IMR-90 (cell line): ENCODE measurements at regions not wholly inside any gene's neighbourhood (a gene's known extent, or its start where the extent isn't known, plus 50 kb on each side); places are given as distances from the start of the nearest gene placed in this dataset.

Source experiments
- ATAC-seq: fragments of 200-7000 bp; cut with Tn5 transposase; 2 replicates; pipeline ENCODE4 v1.9.1; 2020; ENCODE audit warnings: low read depth, mild to moderate bottlenecking, moderate library complexity
- BruUV-seq: library from RNA; stranded (reverse); fragments of 400-500 nt; replicated peaks from 2 replicates; lab custom pipeline; 2021; lab: Mats Ljungman, UMichigan
- CTCF ChIA-PET: fragments of 300-600 bp; formaldehyde crosslinking; extraction: SDS; loops from one replicate; lab custom pipeline; 2021; ENCODE audit warnings: antibody characterized with exemption; lab: Yijun Ruan, JAX
- POLR2A ChIA-PET: fragments of 300-600 bp; sonication (Branson Sonifier 250); formaldehyde crosslinking; loops from one replicate; lab custom pipeline; 2022; ENCODE audit warnings: antibody characterized with exemption; ENCODE audit not compliant: unreplicated experiment; lab: Charles Lee
- DNase-seq: peaks from one replicate; pipeline ENCODE4 v3.0.0; 2013
- H2AFZ ChIP-seq: replicated peaks from 2 replicates; pipeline ENCODE3; 2013; ENCODE audit warnings: low read length, mild to moderate bottlenecking; ENCODE audit not compliant: poor library complexity
- H2AK5ac ChIP-seq: 2 replicates; pipeline ENCODE4 v1.6.1; 2013; ENCODE audit warnings: low read depth, low read length, inconsistent platforms
- H2AK9ac ChIP-seq: replicated peaks from 2 replicates; pipeline ENCODE3; 2013; ENCODE audit warnings: mild to moderate bottlenecking, low read depth, low read length, moderate library complexity; ENCODE audit not compliant: poor library complexity
- H2BK120ac ChIP-seq: 2 replicates; pipeline ENCODE4 v1.6.1; 2013; ENCODE audit warnings: low read depth, low read length, inconsistent platforms
- H2BK15ac ChIP-seq: 3 replicates; pipeline ENCODE4 v1.6.1; 2013; ENCODE audit warnings: low read depth, low read length, inconsistent platforms
- H2BK20ac ChIP-seq: 2 replicates; pipeline ENCODE4 v1.6.1; 2013; ENCODE audit warnings: low read depth, mild to moderate bottlenecking, inconsistent platforms, low read length, moderate library complexity
- H2BK5ac ChIP-seq: 2 replicates; pipeline ENCODE4 v1.6.1; 2013; ENCODE audit warnings: mild to moderate bottlenecking, low read depth, low read length, inconsistent platforms; ENCODE audit not compliant: poor library complexity, severe bottlenecking
- H3K14ac ChIP-seq: replicated peaks from 2 replicates; pipeline ENCODE4 v1.6.1; 2013; ENCODE audit warnings: low read depth, low read length, inconsistent platforms
- H3K18ac ChIP-seq: 2 replicates; pipeline ENCODE4 v1.6.1; 2013; ENCODE audit warnings: low read depth, low read length, control low read depth
- H3K23ac ChIP-seq: 2 replicates; pipeline ENCODE4 v1.6.1; 2013; ENCODE audit warnings: low read depth, low read length, inconsistent platforms
- H3K27ac ChIP-seq: 2 replicates; pipeline ENCODE4 v1.5.1; 2013; ENCODE audit warnings: mild to moderate bottlenecking, control low read depth, low read length; ENCODE audit not compliant: insufficient read depth
- H3K27me3 ChIP-seq: 2 replicates; pipeline ENCODE4 v1.6.1; 2013; ENCODE audit warnings: low read length; ENCODE audit not compliant: control insufficient read depth, insufficient read depth
- H3K36me3 ChIP-seq: 2 replicates; pipeline ENCODE4 v1.6.1; 2013; ENCODE audit warnings: low read length, mixed read lengths; ENCODE audit not compliant: control insufficient read depth, insufficient read depth
- H3K4ac ChIP-seq: 2 replicates; pipeline ENCODE4 v1.6.1; 2013; ENCODE audit warnings: low read depth, low read length, inconsistent platforms
- H3K4me1 ChIP-seq: 2 replicates; pipeline ENCODE4 v1.6.1; 2013; ENCODE audit warnings: low read length, mixed read lengths; ENCODE audit not compliant: control insufficient read depth, insufficient read depth
- H3K4me2 ChIP-seq: 2 replicates; pipeline ENCODE4 v1.6.1; 2013; ENCODE audit warnings: low read depth, mild to moderate bottlenecking, control low read depth, low read length, moderate library complexity
- H3K4me3 ChIP-seq: 2 replicates; pipeline ENCODE4 v1.5.1; 2013; ENCODE audit warnings: low read depth, mild to moderate bottlenecking, control low read depth, low read length, moderate library complexity; ENCODE audit not compliant: insufficient read depth
- H3K56ac ChIP-seq: 2 replicates; pipeline ENCODE4 v1.6.1; 2013; ENCODE audit warnings: low read length, inconsistent platforms; ENCODE audit not compliant: insufficient read depth; ENCODE audit errors: extremely low read depth
- H3K79me1 ChIP-seq, 2 experiments: 2 replicates each; pipeline ENCODE4 v1.6.1; 2013; ENCODE audit warnings: low read length in 2 of 2, inconsistent platforms in 1 of 2, low read depth in 1 of 2
- H3K9ac ChIP-seq: 2 replicates; pipeline ENCODE4 v1.6.1; 2013; ENCODE audit warnings: low read depth, low read length, control low read depth
- H3K9me1 ChIP-seq: 2 replicates; pipeline ENCODE4 v1.6.1; 2013; ENCODE audit warnings: low read length, inconsistent platforms; ENCODE audit not compliant: insufficient read depth
- H3K9me3 ChIP-seq: 2 replicates; pipeline ENCODE4 v1.6.1; 2013; ENCODE audit warnings: low read length; ENCODE audit not compliant: control insufficient read depth, insufficient read depth
- H4K20me1 ChIP-seq: 2 replicates; pipeline ENCODE4 v1.6.1; 2013; ENCODE audit warnings: low read length, inconsistent platforms; ENCODE audit not compliant: insufficient read depth
- H4K5ac ChIP-seq: 2 replicates; pipeline ENCODE4 v1.6.1; 2013; ENCODE audit warnings: mild to moderate bottlenecking, low read depth, low read length, control low read depth
- H4K8ac ChIP-seq, 2 experiments: 2 replicates each; pipeline ENCODE4 v1.6.1; 2013; ENCODE audit warnings: low read depth in 2 of 2, low read length in 2 of 2, control low read depth in 1 of 2, inconsistent platforms in 1 of 2
- H4K91ac ChIP-seq: 2 replicates; pipeline ENCODE4 v1.6.1; 2013; ENCODE audit warnings: low read depth, low read length, inconsistent platforms; ENCODE audit not compliant: insufficient read depth
- BHLHE40 ChIP-seq: fragments of 150-350 bp; IDR thresholded peaks from 2 replicates; pipeline ENCODE4 v1.6.1; 2016; ENCODE audit warnings: mild to moderate bottlenecking, low read depth, low read length
- CEBPB ChIP-seq: IDR thresholded peaks from 2 replicates; pipeline ENCODE4 v1.6.1; 2012; ENCODE audit warnings: low read depth, low read length, improper control_type of control experiment
- CTCF ChIP-seq: conservative IDR thresholded peaks from 2 replicates; pipeline ENCODE4 v1.5.1; 2012; ENCODE audit warnings: mild to moderate bottlenecking, low read depth, low read length, improper control_type of control experiment
- FOS ChIP-seq: fragments of 150-350 bp; IDR thresholded peaks from 2 replicates; pipeline ENCODE4 v1.6.1; 2016; ENCODE audit warnings: low read depth, low read length
- MAZ ChIP-seq: IDR thresholded peaks from 2 replicates; pipeline ENCODE4 v1.6.1; 2012; ENCODE audit warnings: low read depth, mild to moderate bottlenecking, low read length, improper control_type of control experiment, moderate library complexity, borderline replicate concordance
- NFE2L2 ChIP-seq: fragments of 150-350 bp; IDR thresholded peaks from 2 replicates; pipeline ENCODE4 v1.6.1; 2016; ENCODE audit warnings: low read depth, mild to moderate bottlenecking, low read length
- POLR2A ChIP-seq: IDR thresholded peaks from 2 replicates; pipeline ENCODE4 v1.6.1; 2012; ENCODE audit warnings: mild to moderate bottlenecking, low read depth, low read length
- RAD21 ChIP-seq: IDR thresholded peaks from 2 replicates; pipeline ENCODE4 v1.6.1; 2012; ENCODE audit warnings: low read length, improper control_type of control experiment
- RCOR1 ChIP-seq: IDR thresholded peaks from 2 replicates; pipeline ENCODE4 v1.6.1; 2012; ENCODE audit warnings: mild to moderate bottlenecking, low read length, improper control_type of control experiment; ENCODE audit not compliant: insufficient replicate concordance
- RFX5 ChIP-seq: IDR thresholded peaks from 2 replicates; pipeline ENCODE4 v1.8.0; 2012; ENCODE audit warnings: low read depth, mild to moderate bottlenecking, low read length, moderate library complexity
- SMC3 ChIP-seq: fragments of 150-350 bp; IDR thresholded peaks from 2 replicates; pipeline ENCODE4 v1.6.1; 2016; ENCODE audit warnings: low read depth, mild to moderate bottlenecking, antibody characterized with exemption, low read length, moderate library complexity
- USF2 ChIP-seq: fragments of 150-350 bp; IDR thresholded peaks from 2 replicates; pipeline ENCODE4 v1.6.1; 2017; ENCODE audit warnings: mild to moderate bottlenecking, antibody characterized with exemption, low read length, low read depth
- WGBS, 2 experiments: methylation state at CpG; one replicate each; pipeline versions ENCODE4 v1.1.5 to v1.1.7; 2013; ENCODE audit warnings: missing lambda C conversion rate in 2 of 2; ENCODE audit not compliant: insufficient read length in 1 of 2; ENCODE audit errors: extremely low coverage in 2 of 2; 5-methylcytosine and 5-hydroxymethylcytosine counted together
- dilution Hi-C: fragments of 300-500 bp; cut with HindIII; formaldehyde crosslinking; loops from one replicate; pipeline ENCODE4 v1.14.3; 2018; ENCODE audit warnings: low sequenced_read_pairs; ENCODE audit not compliant: unreplicated experiment
- in situ Hi-C: fragments of 300-500 bp; cut with MboI; formaldehyde crosslinking; loops from 3 replicates; pipeline ENCODE4 v1.14.3; 2019; ENCODE audit warnings: low sequenced_read_pairs, inconsistent platforms, mixed read lengths
- intact Hi-C: fragments of 100-400 bp; cut with micrococcal nuclease; formaldehyde crosslinking; loops from 2 replicates; pipeline ENCODE4 v1.10.0; 2022
- TF ChIP-seq, protein P1 (sequence below): fragments of 150-350 bp; IDR thresholded peaks from 2 replicates; pipeline ENCODE4 v1.6.1; 2016; ENCODE audit warnings: low read depth, mild to moderate bottlenecking, low read length, moderate library complexity, borderline replicate concordance

GRCh38 chr9:78547831-78548230, 250.9 kb downstream of the PSAT1 start:
- no peak overlapping the region for H3K14ac ChIP-seq
- no peak overlapping the region for H3K56ac ChIP-seq
- H4K20me1 ChIP-seq = no peaks in the 10 kb centered on the region
- H4K5ac ChIP-seq = no peak overlapping the region
- intact Hi-C loops = no loop called here
- no peak overlapping the region for H2BK120ac ChIP-seq
- POLR2A ChIA-PET = no interaction called here
- DNase-seq (no peak), ATAC-seq (no peak)
- TF ChIP-seq CTCF (no peak), RCOR1 (no peak), RAD21 (no peak), BHLHE40 (no peak), CEBPB (no peak), MAZ (no peak), SMC3 (no peak), POLR2A (no peak), RFX5 (no peak), NFE2L2 (no peak), USF2 (no peak), FOS (no peak)
- TF ChIP-seq, protein P1, sequence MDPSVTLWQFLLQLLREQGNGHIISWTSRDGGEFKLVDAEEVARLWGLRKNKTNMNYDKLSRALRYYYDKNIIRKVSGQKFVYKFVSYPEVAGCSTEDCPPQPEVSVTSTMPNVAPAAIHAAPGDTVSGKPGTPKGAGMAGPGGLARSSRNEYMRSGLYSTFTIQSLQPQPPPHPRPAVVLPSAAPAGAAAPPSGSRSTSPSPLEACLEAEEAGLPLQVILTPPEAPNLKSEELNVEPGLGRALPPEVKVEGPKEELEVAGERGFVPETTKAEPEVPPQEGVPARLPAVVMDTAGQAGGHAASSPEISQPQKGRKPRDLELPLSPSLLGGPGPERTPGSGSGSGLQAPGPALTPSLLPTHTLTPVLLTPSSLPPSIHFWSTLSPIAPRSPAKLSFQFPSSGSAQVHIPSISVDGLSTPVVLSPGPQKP = no peak
- no peaks in the 10 kb centered on the region for H3K79me1 ChIP-seq
- 0 out of 2 replicates have a peak, but pooled peaks cover 2% of the 10 kb centered on the region for H3K9me3 ChIP-seq
- no peak overlapping the region for H3K9ac ChIP-seq
- peaks cover 22% of the 10 kb centered on the region for H3K27me3 ChIP-seq
- H2AK5ac ChIP-seq = no peak overlapping the region
- H3K27ac ChIP-seq = no peak overlapping the region
- no peaks in the 10 kb centered on the region for H3K4me1 ChIP-seq
- no peak overlapping the region for H2BK20ac ChIP-seq
- no peak overlapping the region for H3K18ac ChIP-seq
- CTCF ChIA-PET = no interaction called here
- BruUV-seq = no TSS peak
- H3K9me1 ChIP-seq = no peaks in the 10 kb centered on the region
- H4K8ac ChIP-seq = no peak overlapping the region
- H4K91ac ChIP-seq = no peak overlapping the region
- H2BK15ac ChIP-seq = no peak overlapping the region
- no peak overlapping the region for H3K23ac ChIP-seq
- dilution Hi-C loops = no loop called here
- H3K4ac ChIP-seq = no peak overlapping the region
- no CpG with 5 or more reads among the region's 1 CpG for WGBS, 2 experiments
- H3K4me3 ChIP-seq = no peak overlapping the region
- H2BK5ac ChIP-seq = no peak overlapping the region
- no peaks in the 10 kb centered on the region for H3K36me3 ChIP-seq
- H3K4me2 ChIP-seq = no peak overlapping the region
- no peak overlapping the region for H2AFZ ChIP-seq
- H2AK9ac ChIP-seq = no peak overlapping the region
- in situ Hi-C loops = no loop called here
